Keratinocyte (primary cell): ENCODE measurements at regions not wholly inside any gene's neighbourhood (a gene's known extent, or its start where the extent isn't known, plus 50 kb on each side); places are given as distances from the start of the nearest gene placed in this dataset.

Source experiments
- CTCF ChIP-seq, 3 experiments: IDR thresholded peaks in 1 of 3; conservative IDR thresholded peaks in 1 of 3; optimal IDR thresholded peaks in 1 of 3; 2 replicates in 2 of 3; 3 replicates in 1 of 3; pipeline versions ENCODE3 to v1.5.1; 2011; ENCODE audit warnings: low read length in 3 of 3, mild to moderate bottlenecking in 3 of 3, moderate library complexity in 2 of 3, control low read depth in 1 of 3, inconsistent platforms in 1 of 3; ENCODE audit not compliant: insufficient read depth in 2 of 3; ENCODE audit errors: extremely low read depth in 1 of 3
- EZH2 ChIP-seq: IDR thresholded peaks from one replicate; pipeline ENCODE4 v1.6.1; 2012; ENCODE audit warnings: inconsistent platforms, mild to moderate bottlenecking, low read length, moderate library complexity

- TF ChIP-seq CTCF (optimal IDR thresholded peaks at IDR 0.05 in 1 of 3, IDR thresholded peaks at IDR 0.05 in 1 of 3, conservative IDR thresholded peaks at IDR 0.05 in 1 of 3; ENCODE audit: extremely low read depth in 1 of 3, insufficient read depth in 2 of 3, low read length in 3 of 3) (no peak), EZH2 (no peak)
Measured at GRCh38 chr7:69232445-69233376, 365.6 kb upstream of the AUTS2 start.
